GM03348 (cell line): ENCODE measurements at regions not wholly inside any gene's neighbourhood (a gene's known extent, or its start where the extent isn't known, plus 50 kb on each side); places are given as distances from the start of the nearest gene placed in this dataset.

Experiments
- DNase-seq: peaks from one replicate; pipeline ENCODE4 v3.0.0; 2012; ENCODE audit warnings: low spot score

- DNase-seq = peak; percentile 14
Observed at GRCh38 chr2:7887441-7887840, 794.4 kb upstream of the ID2 start.

GRCh38 chr2:7888876-7889275, 793.0 kb upstream of the ID2 start:
- DNase-seq = no peak

DNA sequence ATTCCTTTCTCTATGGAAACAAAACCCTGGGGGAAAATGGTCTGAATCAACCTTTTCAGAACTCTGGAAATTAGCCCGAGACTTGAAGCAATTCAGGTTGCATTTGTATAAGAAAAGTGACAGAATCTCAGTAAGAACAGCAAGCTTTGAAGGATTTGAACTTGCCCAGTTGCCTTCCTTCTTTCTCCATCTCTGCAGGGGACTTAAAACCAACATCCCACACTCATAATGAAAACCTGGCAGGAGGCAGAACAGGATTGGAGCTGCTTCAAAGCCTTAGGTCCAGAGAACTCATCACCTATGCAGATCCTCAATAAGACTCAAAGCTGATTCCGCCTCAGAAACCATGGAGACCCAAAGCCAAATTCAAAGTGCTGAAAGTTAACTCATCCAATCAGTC, 790.5 kb upstream of the ID2 start:
- DNase-seq = no peak

DNA sequence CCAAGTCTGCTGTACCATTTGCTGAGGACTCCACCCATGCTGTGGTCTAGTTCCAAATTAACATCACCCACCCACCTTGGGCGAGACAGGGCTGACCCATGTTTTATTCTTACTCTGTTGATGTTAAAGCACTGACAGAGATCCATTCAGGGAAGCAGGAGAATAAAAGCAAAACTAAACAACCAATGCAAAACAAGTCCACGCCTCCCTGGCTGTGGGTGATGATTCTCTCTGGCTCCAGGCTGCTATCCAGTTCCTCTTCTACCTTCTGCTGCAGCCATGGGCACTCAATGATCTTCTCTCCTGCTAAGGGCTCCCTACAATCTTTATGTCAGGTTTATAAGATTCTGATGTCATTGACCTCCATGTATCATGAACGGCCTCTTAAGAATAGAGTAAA, 786.6 kb upstream of the ID2 start:
- DNase-seq = no peak

DNA sequence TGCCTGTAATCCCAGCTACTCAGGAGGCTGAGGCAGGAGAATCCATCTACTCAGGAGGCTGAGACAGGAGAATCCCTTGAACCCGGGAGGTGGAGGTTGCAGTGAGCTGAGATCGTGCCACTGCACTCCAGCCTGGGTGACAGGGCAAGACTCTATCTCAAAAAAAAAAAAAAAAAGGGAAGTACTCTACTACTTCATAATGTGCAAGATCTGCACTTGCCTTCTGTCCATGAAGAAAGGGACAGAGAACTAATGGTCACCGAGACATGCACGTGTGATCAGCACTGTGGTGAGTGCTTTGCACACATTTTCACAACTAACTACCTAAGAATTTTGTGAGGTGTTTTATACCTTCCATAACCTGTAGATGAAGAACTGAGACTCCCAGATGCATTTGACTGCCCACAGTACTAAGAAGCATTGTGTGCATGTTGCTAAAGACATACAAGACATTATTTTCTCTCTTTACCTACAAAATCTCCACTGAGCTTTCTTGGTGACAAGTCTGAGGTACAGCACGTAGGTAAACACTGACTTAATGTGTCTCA, 784.8 kb upstream of the ID2 start:
- DNase-seq = no peak

DNA sequence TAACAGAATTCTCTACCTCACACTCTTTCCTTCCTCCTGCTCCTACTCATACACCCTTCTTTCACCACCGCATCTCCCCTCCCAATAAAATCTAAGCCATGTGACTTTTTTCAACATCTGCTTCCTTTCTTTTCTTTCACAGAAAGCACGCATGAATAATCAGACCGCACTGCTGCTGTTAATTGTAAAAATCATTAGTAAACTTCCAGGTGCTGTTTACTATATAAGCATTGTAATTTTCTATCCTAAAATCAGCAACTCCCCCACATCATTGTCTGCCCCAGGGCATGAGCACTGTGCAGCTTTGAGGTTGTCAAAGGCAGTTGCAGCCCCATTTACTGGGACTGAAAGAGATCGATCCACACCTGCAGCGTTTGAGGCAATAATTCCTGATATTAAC, 782.6 kb upstream of the ID2 start:
- no peak for DNase-seq

GRCh38 chr2:7899923-7900322, 781.9 kb upstream of the ID2 start:
- no peak for DNase-seq

GRCh38 chr2:7900593-7900992, 781.3 kb upstream of the ID2 start:
- DNase-seq = no peak

DNA sequence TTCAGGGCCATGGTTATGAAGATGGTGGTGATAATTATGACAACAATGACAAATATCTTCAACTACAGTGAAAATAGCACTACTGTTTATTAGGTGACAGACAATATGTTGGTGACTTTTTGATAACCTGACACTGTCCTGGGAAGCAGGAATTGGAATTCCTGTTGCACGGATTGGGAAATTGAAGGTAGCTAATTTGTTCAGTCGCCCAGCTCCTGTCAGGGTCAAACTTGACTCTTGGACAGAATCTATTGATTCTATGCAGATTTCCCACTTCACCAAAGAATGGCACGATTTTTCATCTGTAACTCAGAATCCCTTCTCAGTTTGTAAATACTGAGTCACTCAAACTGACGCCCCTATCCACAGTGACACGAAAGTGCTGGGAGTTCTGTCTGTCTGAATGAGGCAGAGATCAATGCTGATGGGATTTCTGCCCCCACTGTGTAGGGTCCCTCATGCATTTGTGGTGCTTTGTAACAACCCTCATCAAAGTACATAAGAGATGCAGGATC, 779.5 kb upstream of the ID2 start:
- no peak for DNase-seq

GRCh38 chr2:7904319-7904718, 777.5 kb upstream of the ID2 start:
- DNase-seq = no peak

- DNase-seq = no peak
Observed at GRCh38 chr2:7905756-7906155, 776.1 kb upstream of the ID2 start.

DNA sequence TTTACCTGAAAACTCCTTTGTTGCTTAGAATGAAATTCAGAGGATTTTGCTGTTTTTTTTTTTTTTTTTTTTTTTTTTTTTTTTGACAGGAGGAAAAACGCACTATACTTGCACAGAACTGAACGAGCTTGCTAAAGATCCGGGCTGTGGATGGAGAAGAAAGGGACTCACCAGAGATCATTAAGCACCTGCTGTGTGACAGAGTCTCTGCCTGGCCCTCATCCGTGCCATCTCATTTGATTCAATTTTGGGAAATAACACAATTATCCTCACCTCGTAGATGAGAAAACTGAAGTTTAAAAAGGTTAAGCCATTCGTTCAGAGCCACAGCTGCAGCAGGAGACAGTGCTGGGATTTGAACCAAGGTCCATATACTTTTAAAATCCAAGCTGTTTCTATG, 775.4 kb upstream of the ID2 start:
- DNase-seq = no peak

- no peak for DNase-seq
Observed at GRCh38 chr2:7907041-7907440, 774.8 kb upstream of the ID2 start.

GRCh38 chr2:7910752-7911151, 771.1 kb upstream of the ID2 start:
- no peak for DNase-seq

GRCh38 chr2:7911196-7911595, 770.7 kb upstream of the ID2 start:
- DNase-seq = no peak

- DNase-seq = no peak
Observed at GRCh38 chr2:7913974-7914373, 767.9 kb upstream of the ID2 start.

DNA sequence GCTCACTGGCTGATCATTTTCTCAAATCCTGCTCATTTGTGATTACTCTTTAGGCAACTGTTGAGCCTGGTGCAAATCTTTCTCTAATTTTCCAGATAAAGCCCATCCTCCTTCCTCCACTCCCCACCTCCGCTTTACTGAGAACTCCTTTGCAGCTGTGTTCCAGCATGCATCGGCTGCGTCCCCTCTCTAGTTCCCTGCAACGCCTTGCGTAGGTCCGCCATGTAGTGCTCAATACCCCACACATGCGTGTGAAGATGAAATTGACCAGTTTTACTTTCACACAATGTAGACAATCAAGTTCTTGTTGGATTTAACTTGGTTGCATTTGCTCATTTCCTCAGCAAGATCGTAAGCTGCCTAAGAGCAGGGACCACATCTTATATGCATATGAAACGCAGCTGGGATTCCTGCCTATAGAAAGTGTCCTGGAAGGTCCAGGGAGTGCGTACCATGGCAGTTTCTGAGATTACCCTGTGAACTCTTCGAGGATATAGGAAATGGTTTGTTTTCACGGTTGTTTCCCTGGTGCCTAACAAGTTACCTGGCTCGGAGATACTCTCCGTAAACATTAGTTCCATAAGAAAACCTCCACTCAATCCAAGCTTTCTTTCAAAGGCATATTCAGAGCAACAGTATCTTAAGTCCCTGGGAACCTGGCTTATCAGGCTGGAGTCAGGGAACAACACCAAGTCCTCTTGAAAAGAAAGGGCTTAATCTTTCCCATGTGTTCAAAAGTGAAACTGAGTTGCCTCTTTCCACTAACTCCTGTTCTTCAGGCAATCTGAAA, 766.4 kb upstream of the ID2 start:
- DNase-seq = peak; percentile 69

DNA sequence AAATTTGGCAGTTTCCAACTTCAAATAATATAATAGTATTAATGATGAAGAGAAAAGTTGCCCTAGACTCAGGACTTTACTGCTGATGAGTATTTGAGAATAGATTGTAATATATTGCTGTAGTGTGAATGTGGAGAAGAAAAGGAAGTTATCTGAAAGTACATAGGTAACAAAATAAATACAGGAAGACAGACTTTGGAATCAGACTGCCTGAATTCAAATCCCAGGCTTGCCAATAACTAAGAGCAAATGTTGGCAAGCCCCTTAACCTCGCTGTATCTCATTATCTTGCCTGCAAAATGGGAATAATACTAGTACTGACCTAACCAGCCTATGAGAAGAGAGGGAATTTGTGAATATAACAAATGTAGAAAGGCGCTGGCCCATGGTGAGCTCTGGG, 765.2 kb upstream of the ID2 start:
- no peak for DNase-seq

- no peak for DNase-seq
Observed at GRCh38 chr2:7919510-7919909, 762.3 kb upstream of the ID2 start.

DNA sequence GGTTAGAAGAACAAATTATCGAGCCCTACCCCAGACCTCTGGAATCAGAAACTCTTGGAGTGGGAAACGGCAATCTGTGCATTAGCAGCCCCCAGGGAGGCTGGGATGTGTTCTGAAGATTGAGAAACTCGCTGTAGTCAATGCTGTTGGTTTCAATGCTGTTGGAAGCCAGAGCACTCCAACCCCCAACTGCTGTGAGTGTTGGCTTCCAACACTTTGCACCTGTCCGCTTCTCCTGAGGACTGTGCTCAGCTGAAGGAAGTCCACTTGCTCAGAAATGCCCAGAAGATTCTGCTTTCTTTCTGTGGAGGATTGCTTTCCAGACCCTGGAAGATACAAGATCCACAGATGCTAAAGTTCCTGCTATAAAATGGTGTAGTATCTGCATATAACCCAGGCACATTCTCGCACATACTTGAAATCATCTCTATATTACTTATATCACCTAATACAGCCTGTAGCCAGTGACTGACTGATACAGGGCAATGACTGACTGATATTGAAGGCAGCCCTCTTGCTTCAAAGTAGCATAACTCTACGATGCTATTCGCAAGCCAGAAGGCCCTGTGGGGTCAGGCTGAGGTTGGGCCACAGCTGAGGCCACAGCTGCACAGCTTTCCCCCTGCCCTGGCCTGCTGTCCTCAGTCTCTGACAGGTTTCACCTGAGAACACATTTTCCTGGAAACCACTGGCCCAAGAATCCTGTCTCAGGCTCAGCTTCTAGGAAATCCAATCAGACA, 757.7 kb upstream of the ID2 start:
- no peak for DNase-seq

GRCh38 chr2:7925506-7925905, 756.4 kb upstream of the ID2 start:
- DNase-seq = no peak

DNA sequence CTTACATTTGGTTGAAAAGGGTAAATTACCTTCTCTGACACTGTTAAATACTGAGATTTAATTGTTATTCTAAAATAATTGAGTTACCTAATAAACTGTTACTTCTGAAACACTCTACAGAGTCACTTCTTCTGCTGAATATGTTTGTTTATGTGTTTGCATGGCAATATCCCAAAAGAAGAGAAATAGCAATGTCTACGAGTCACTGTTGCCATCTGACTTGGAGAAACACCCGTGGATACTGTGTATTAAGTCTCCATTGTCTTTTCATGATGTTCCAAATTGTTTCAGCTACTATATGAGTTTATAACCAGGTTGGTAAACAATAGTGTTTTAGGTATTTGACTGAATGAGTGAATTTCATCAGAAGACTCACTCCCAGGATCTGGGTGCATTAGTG, 754.2 kb upstream of the ID2 start:
- DNase-seq = peak; percentile 21

GRCh38 chr2:7929281-7929680, 752.6 kb upstream of the ID2 start:
- DNase-seq = no peak
